ENCODE measurements at regions not wholly inside any gene's neighbourhood (a gene's known extent, or its start where the extent isn't known, plus 50 kb on each side); places are given as distances from the start of the nearest gene placed in this dataset.

GRCh38 chr5:8505196-8505595 lies 636.2 kb downstream of the MTRR start:
- H3K4me3 ChIP-seq (replicated peaks; ENCODE audit: low read depth, low read length) = no peak overlapping the region
- no peak for TF ChIP-seq CTCF (IDR thresholded peaks at IDR 0.05; ENCODE audit: low read length, missing control alignments)
- no peak for DNase-seq (ENCODE audit: low read depth)

GRCh38 chr5:8508231-8508630 lies 639.3 kb downstream of the MTRR start:
- no peak overlapping the region for H3K4me3 ChIP-seq (replicated peaks; ENCODE audit: low read depth, low read length)
- TF ChIP-seq CTCF (IDR thresholded peaks at IDR 0.05; ENCODE audit: low read length, missing control alignments) = no peak
- no peak for DNase-seq (ENCODE audit: low read depth)

GRCh38 chr5:8516356-8516755 lies 647.4 kb downstream of the MTRR start:
- TF ChIP-seq CTCF (IDR thresholded peaks at IDR 0.05; ENCODE audit: low read length, missing control alignments) = no peak

GRCh38 chr5:8517456-8517855 lies 648.5 kb downstream of the MTRR start:
- TF ChIP-seq CTCF (IDR thresholded peaks at IDR 0.05; ENCODE audit: low read length, missing control alignments) = no peak
- DNase-seq (ENCODE audit: low read depth) = peak; percentile 2

More at GRCh38 chr5:8516356-8516755, 647.4 kb downstream of the MTRR start:
- DNase-seq (ENCODE audit: low read depth) = no peak
- H3K4me3 ChIP-seq (replicated peaks; ENCODE audit: low read depth, low read length) = no peak overlapping the region

GRCh38 chr5:8520917-8521316 lies 652.0 kb downstream of the MTRR start:
- no peak for DNase-seq (ENCODE audit: low read depth)
- no peak for TF ChIP-seq CTCF (IDR thresholded peaks at IDR 0.05; ENCODE audit: low read length, missing control alignments)
- no peak overlapping the region for H3K4me3 ChIP-seq (replicated peaks; ENCODE audit: low read depth, low read length)

More at GRCh38 chr5:8517456-8517855, 648.5 kb downstream of the MTRR start:
- H3K4me3 ChIP-seq (replicated peaks; ENCODE audit: low read depth, low read length) = no peak overlapping the region

GRCh38 chr5:8521991-8522390 lies 653.0 kb downstream of the MTRR start:
- no peak for DNase-seq (ENCODE audit: low read depth)
- no peak for TF ChIP-seq CTCF (IDR thresholded peaks at IDR 0.05; ENCODE audit: low read length, missing control alignments)

GRCh38 chr5:8522646-8523045 lies 653.7 kb downstream of the MTRR start:
- no peak for DNase-seq (ENCODE audit: low read depth)
- no peak overlapping the region for H3K4me3 ChIP-seq (replicated peaks; ENCODE audit: low read depth, low read length)
- no peak for TF ChIP-seq CTCF (IDR thresholded peaks at IDR 0.05; ENCODE audit: low read length, missing control alignments)

More at GRCh38 chr5:8521991-8522390, 653.0 kb downstream of the MTRR start:
- H3K4me3 ChIP-seq (replicated peaks; ENCODE audit: low read depth, low read length) = no peak overlapping the region

Measured in fibroblast of pulmonary artery (primary cell).